IMR-90 (cell line): ENCODE measurements at regions not wholly inside any gene's neighbourhood (a gene's known extent, or its start where the extent isn't known, plus 50 kb on each side); places are given as distances from the start of the nearest gene placed in this dataset.

Source experiments
- ATAC-seq: fragments of 200-7000 bp; cut with Tn5 transposase; 2 replicates; pipeline ENCODE4 v1.9.1; 2020; ENCODE audit warnings: low read depth, mild to moderate bottlenecking, moderate library complexity
- BruUV-seq: library from RNA; stranded (reverse); fragments of 400-500 nt; replicated peaks from 2 replicates; lab custom pipeline; 2021; lab: Mats Ljungman, UMichigan
- CTCF ChIA-PET: fragments of 300-600 bp; formaldehyde crosslinking; extraction: SDS; loops from one replicate; lab custom pipeline; 2021; ENCODE audit warnings: antibody characterized with exemption; lab: Yijun Ruan, JAX
- POLR2A ChIA-PET: fragments of 300-600 bp; sonication (Branson Sonifier 250); formaldehyde crosslinking; loops from one replicate; lab custom pipeline; 2022; ENCODE audit warnings: antibody characterized with exemption; ENCODE audit not compliant: unreplicated experiment; lab: Charles Lee
- DNase-seq: peaks from one replicate; pipeline ENCODE4 v3.0.0; 2013
- H2AFZ ChIP-seq: replicated peaks from 2 replicates; pipeline ENCODE3; 2013; ENCODE audit warnings: low read length, mild to moderate bottlenecking; ENCODE audit not compliant: poor library complexity
- H2AK5ac ChIP-seq: 2 replicates; pipeline ENCODE4 v1.6.1; 2013; ENCODE audit warnings: low read depth, low read length, inconsistent platforms
- H2AK9ac ChIP-seq: replicated peaks from 2 replicates; pipeline ENCODE3; 2013; ENCODE audit warnings: mild to moderate bottlenecking, low read depth, low read length, moderate library complexity; ENCODE audit not compliant: poor library complexity
- H2BK120ac ChIP-seq: 2 replicates; pipeline ENCODE4 v1.6.1; 2013; ENCODE audit warnings: low read depth, low read length, inconsistent platforms
- H2BK15ac ChIP-seq: 3 replicates; pipeline ENCODE4 v1.6.1; 2013; ENCODE audit warnings: low read depth, low read length, inconsistent platforms
- H2BK20ac ChIP-seq: 2 replicates; pipeline ENCODE4 v1.6.1; 2013; ENCODE audit warnings: low read depth, mild to moderate bottlenecking, inconsistent platforms, low read length, moderate library complexity
- H2BK5ac ChIP-seq: 2 replicates; pipeline ENCODE4 v1.6.1; 2013; ENCODE audit warnings: mild to moderate bottlenecking, low read depth, low read length, inconsistent platforms; ENCODE audit not compliant: poor library complexity, severe bottlenecking
- H3K14ac ChIP-seq: replicated peaks from 2 replicates; pipeline ENCODE4 v1.6.1; 2013; ENCODE audit warnings: low read depth, low read length, inconsistent platforms
- H3K18ac ChIP-seq: 2 replicates; pipeline ENCODE4 v1.6.1; 2013; ENCODE audit warnings: low read depth, low read length, control low read depth
- H3K23ac ChIP-seq: 2 replicates; pipeline ENCODE4 v1.6.1; 2013; ENCODE audit warnings: low read depth, low read length, inconsistent platforms
- H3K27ac ChIP-seq: 2 replicates; pipeline ENCODE4 v1.5.1; 2013; ENCODE audit warnings: mild to moderate bottlenecking, control low read depth, low read length; ENCODE audit not compliant: insufficient read depth
- H3K27me3 ChIP-seq: 2 replicates; pipeline ENCODE4 v1.6.1; 2013; ENCODE audit warnings: low read length; ENCODE audit not compliant: control insufficient read depth, insufficient read depth
- H3K36me3 ChIP-seq: 2 replicates; pipeline ENCODE4 v1.6.1; 2013; ENCODE audit warnings: low read length, mixed read lengths; ENCODE audit not compliant: control insufficient read depth, insufficient read depth
- H3K4ac ChIP-seq: 2 replicates; pipeline ENCODE4 v1.6.1; 2013; ENCODE audit warnings: low read depth, low read length, inconsistent platforms
- H3K4me1 ChIP-seq: 2 replicates; pipeline ENCODE4 v1.6.1; 2013; ENCODE audit warnings: low read length, mixed read lengths; ENCODE audit not compliant: control insufficient read depth, insufficient read depth
- H3K4me2 ChIP-seq: 2 replicates; pipeline ENCODE4 v1.6.1; 2013; ENCODE audit warnings: low read depth, mild to moderate bottlenecking, control low read depth, low read length, moderate library complexity
- H3K4me3 ChIP-seq: 2 replicates; pipeline ENCODE4 v1.5.1; 2013; ENCODE audit warnings: low read depth, mild to moderate bottlenecking, control low read depth, low read length, moderate library complexity; ENCODE audit not compliant: insufficient read depth
- H3K56ac ChIP-seq: 2 replicates; pipeline ENCODE4 v1.6.1; 2013; ENCODE audit warnings: low read length, inconsistent platforms; ENCODE audit not compliant: insufficient read depth; ENCODE audit errors: extremely low read depth
- H3K79me1 ChIP-seq, 2 experiments: 2 replicates each; pipeline ENCODE4 v1.6.1; 2013; ENCODE audit warnings: low read length in 2 of 2, inconsistent platforms in 1 of 2, low read depth in 1 of 2
- H3K9ac ChIP-seq: 2 replicates; pipeline ENCODE4 v1.6.1; 2013; ENCODE audit warnings: low read depth, low read length, control low read depth
- H3K9me1 ChIP-seq: 2 replicates; pipeline ENCODE4 v1.6.1; 2013; ENCODE audit warnings: low read length, inconsistent platforms; ENCODE audit not compliant: insufficient read depth
- H3K9me3 ChIP-seq: 2 replicates; pipeline ENCODE4 v1.6.1; 2013; ENCODE audit warnings: low read length; ENCODE audit not compliant: control insufficient read depth, insufficient read depth
- H4K20me1 ChIP-seq: 2 replicates; pipeline ENCODE4 v1.6.1; 2013; ENCODE audit warnings: low read length, inconsistent platforms; ENCODE audit not compliant: insufficient read depth
- H4K5ac ChIP-seq: 2 replicates; pipeline ENCODE4 v1.6.1; 2013; ENCODE audit warnings: mild to moderate bottlenecking, low read depth, low read length, control low read depth
- H4K8ac ChIP-seq, 2 experiments: 2 replicates each; pipeline ENCODE4 v1.6.1; 2013; ENCODE audit warnings: low read depth in 2 of 2, low read length in 2 of 2, control low read depth in 1 of 2, inconsistent platforms in 1 of 2
- H4K91ac ChIP-seq: 2 replicates; pipeline ENCODE4 v1.6.1; 2013; ENCODE audit warnings: low read depth, low read length, inconsistent platforms; ENCODE audit not compliant: insufficient read depth
- CEBPB ChIP-seq: IDR thresholded peaks from 2 replicates; pipeline ENCODE4 v1.6.1; 2012; ENCODE audit warnings: low read depth, low read length, improper control_type of control experiment
- FOS ChIP-seq: fragments of 150-350 bp; IDR thresholded peaks from 2 replicates; pipeline ENCODE4 v1.6.1; 2016; ENCODE audit warnings: low read depth, low read length
- MAFK ChIP-seq: IDR thresholded peaks from 2 replicates; pipeline ENCODE4 v1.6.1; 2012; ENCODE audit warnings: low read depth, low read length, improper control_type of control experiment
- RCOR1 ChIP-seq: IDR thresholded peaks from 2 replicates; pipeline ENCODE4 v1.6.1; 2012; ENCODE audit warnings: mild to moderate bottlenecking, low read length, improper control_type of control experiment; ENCODE audit not compliant: insufficient replicate concordance
- WGBS, 2 experiments: methylation state at CpG; one replicate each; pipeline versions ENCODE4 v1.1.5 to v1.1.7; 2013; ENCODE audit warnings: missing lambda C conversion rate in 2 of 2; ENCODE audit not compliant: insufficient read length in 1 of 2; ENCODE audit errors: extremely low coverage in 2 of 2; 5-methylcytosine and 5-hydroxymethylcytosine counted together
- dilution Hi-C: fragments of 300-500 bp; cut with HindIII; formaldehyde crosslinking; loops from one replicate; pipeline ENCODE4 v1.14.3; 2018; ENCODE audit warnings: low sequenced_read_pairs; ENCODE audit not compliant: unreplicated experiment
- in situ Hi-C: fragments of 300-500 bp; cut with MboI; formaldehyde crosslinking; loops from 3 replicates; pipeline ENCODE4 v1.14.3; 2019; ENCODE audit warnings: low sequenced_read_pairs, inconsistent platforms, mixed read lengths
- intact Hi-C: fragments of 100-400 bp; cut with micrococcal nuclease; formaldehyde crosslinking; loops from 2 replicates; pipeline ENCODE4 v1.10.0; 2022

GRCh38 chr4:73309211-73309610 is 50.6 kb upstream of the ANKRD17 start:
- in situ Hi-C loops (loop anchor here (25.0 kb wide), 1 partner anchor 803 kb away; no protein-coding TSS in a partner anchor), dilution Hi-C loops (no loop called here), intact Hi-C loops (loop anchor here (5.0 kb wide), 1 partner anchor 242 kb away; the partner anchor contains the start of gene COX18)
- Histone ChIP-seq H4K5ac (no peak overlapping the region; the same call in 1 of the 2 replicates), H3K18ac (no peak overlapping the region), H3K27me3 (no peaks in the 10 kb centered on the region), H2AFZ (no peak overlapping the region), H3K56ac (no peak overlapping the region), H2BK15ac (no peak overlapping the region), H2BK20ac (no peak overlapping the region), H3K9me1 (peaks cover 4% of the 10 kb centered on the region; the same call in 1 of the 2 replicates), H3K36me3 (no peaks in the 10 kb centered on the region), H3K9me3 (0 out of 2 replicates have a peak, but pooled peaks cover 2% of the 10 kb centered on the region), H3K4me2 (peak overlapping the region; percentile 78), H2BK5ac (peak overlapping the region; percentile 92), H3K4ac (no peak overlapping the region), H4K20me1 (no peaks in the 10 kb centered on the region), H3K9ac (peak overlapping the region; percentile 54; the same call in 1 of the 2 replicates), H4K8ac (peak overlapping the region; percentile 47 to 55; a peak in 1 of 4 replicates), H3K23ac (no peak overlapping the region), H3K79me1 (no peaks in the 10 kb centered on the region), H2BK120ac (peak overlapping the region; percentile 89), H3K14ac (no peak overlapping the region), H2AK5ac (no peak overlapping the region), H3K4me1 (peaks cover 4% of the 10 kb centered on the region), H2AK9ac (no peak overlapping the region), H3K4me3 (no peak overlapping the region), H4K91ac (no peak overlapping the region), H3K27ac (peak overlapping the region; percentile 87; the same call in 1 of the 2 replicates)
- TF ChIP-seq FOS (peak; percentile 45; the same call in 1 of the 2 replicates), MAFK (no peak), CEBPB (peak; percentile 67; the same call in 1 of the 2 replicates), RCOR1 (no peak)
- WGBS, 2 experiments, result no CpG with 5 or more reads among the region's 3 CpGs
- ChIA-PET CTCF (interaction anchor here (0.6 to 1.1 kb wide), 2 partner anchors 9 to 927 kb away, joined by 3 to 4 read pairs; no protein-coding TSS in a partner anchor), POLR2A (interaction anchor here (1.3 kb wide), 1 partner anchor 51 kb away, joined by 3 read pairs; the partner anchor contains the start of gene ANKRD17)
- DNase-seq (peak; percentile 77), ATAC-seq (peak; percentile 69)
- BruUV-seq, result no TSS peak
